ENCODE measurements at regions not wholly inside any gene's neighbourhood (a gene's known extent, or its start where the extent isn't known, plus 50 kb on each side); places are given as distances from the start of the nearest gene placed in this dataset.
A peak's percentile ranks its signal among the peaks of the same experiment; 100 is the strongest.
"Not testable (repeated sequence)": the region's sequence is repeated elsewhere in the genome, so short reads cannot be mapped to it uniquely, and the experiment has no call there.

GRCh38 chr13:54805743-54806142 is 1777.1 kb downstream of the OLFM4 start (continued):
- TF ChIP-seq RAD21 (IDR thresholded peaks at IDR 0.05 in 1 of 2, conservative IDR thresholded peaks at IDR 0.05 in 1 of 2; ENCODE audit: low read depth in 2 of 2, low read length in 2 of 2) (no peak), KDM5A (IDR thresholded peaks at IDR 0.05; ENCODE audit: low read length) (no peak)

GRCh38 chr13:54821938-54822470 is 1793.4 kb downstream of the OLFM4 start:
- H3K27ac ChIP-seq (ENCODE audit: low read depth, low read length); H4K8ac ChIP-seq (ENCODE audit: extremely low read depth, insufficient read depth, low read length); H3K9ac ChIP-seq (replicated peaks in 1 of 4; ENCODE audit: extremely low read depth in 1 of 4, low read depth in 3 of 4, low read length in 3 of 4); H3K36me3 ChIP-seq (ENCODE audit: control insufficient read depth in 2 of 4, insufficient read depth in 4 of 4, low read length in 3 of 4); H2AK5ac ChIP-seq (ENCODE audit: low read depth, low read length); H2BK5ac ChIP-seq (ENCODE audit: low read depth, low read length); H3K4me2 ChIP-seq (ENCODE audit: insufficient read depth in 1 of 2, low read depth in 2 of 2, low read length in 2 of 2); H3K18ac ChIP-seq (ENCODE audit: extremely low read depth, low read length); H3K23ac ChIP-seq (ENCODE audit: insufficient read length); H3K79me2 ChIP-seq (ENCODE audit: control insufficient read depth in 1 of 2, insufficient read depth in 2 of 2, low read length in 2 of 2); FAIRE-seq; H2BK12ac ChIP-seq (ENCODE audit: low read depth, low read length); POLR2A ChIA-PET (ENCODE audit: partially characterized antibody); H3K23me2 ChIP-seq (ENCODE audit: low read depth, low read length); H3K4me3 ChIP-seq (ENCODE audit: extremely low read depth in 1 of 4, insufficient read depth in 2 of 4, low read depth in 3 of 4, low read length in 4 of 4); H3K4me1 ChIP-seq (replicated peaks in 1 of 4; ENCODE audit: control insufficient read depth in 3 of 4, insufficient read depth in 4 of 4, low read length in 3 of 4); H3K56ac ChIP-seq (replicated peaks; ENCODE audit: insufficient read length, low read depth, low read length); H3K14ac ChIP-seq (ENCODE audit: insufficient read length); H4K20me1 ChIP-seq (replicated peaks in 1 of 2; ENCODE audit: control insufficient read depth in 1 of 2, insufficient read depth in 2 of 2, low read length in 2 of 2); H3K9me3 ChIP-seq (ENCODE audit: insufficient read depth in 2 of 2, low read depth in 1 of 2, low read length in 1 of 2); H3K4ac ChIP-seq (replicated peaks; ENCODE audit: insufficient read length, low read depth, low read length); H4K91ac ChIP-seq (replicated peaks; ENCODE audit: insufficient read length, low read length); DNase-seq (ENCODE audit: low read depth in 1 of 2, low spot score in 2 of 2); H4K5ac ChIP-seq (ENCODE audit: insufficient read length, low read depth, low read length); H3K79me1 ChIP-seq (ENCODE audit: low read depth, low read length); H2BK120ac ChIP-seq (replicated peaks; ENCODE audit: low read depth, low read length); H3K27me3 ChIP-seq (replicated peaks in 1 of 4; ENCODE audit: control insufficient read depth in 3 of 4, extremely low read depth in 1 of 4, insufficient read depth in 3 of 4, low read length in 3 of 4): not testable (repeated sequence)
- 0 out of 2 replicates have a peak overlapping the region, but pooled peaks have one; percentile 80 for H2BK20ac ChIP-seq (ENCODE audit: low read length)
- CTCF ChIA-PET (ENCODE audit: partially characterized antibody), result interaction anchor here (0.7 to 1.7 kb wide), 4 partner anchors 8 to 20 kb away, joined by 3 to 5 read pairs (median 4); no protein-coding TSS in a partner anchor
- 0 out of 2 replicates have a peak overlapping the region, but pooled peaks have one; percentile 29 for H2BK15ac ChIP-seq (ENCODE audit: low read length)
- H2AFZ ChIP-seq (ENCODE audit: low read length), result 0 out of 2 replicates have a peak overlapping the region, but pooled peaks have one; percentile 84
- 88% methylated on average over 4 of the region's 4 CpGs; no CpG with 5 or more reads in 1 of the 2 experiments for WGBS, 2 experiments (ENCODE audit: extremely low coverage in 1 of 2, insufficient coverage in 1 of 2, insufficient read length in 1 of 2, insufficient replicate concordance in 2 of 2, low coverage in 1 of 2, low lambda C conversion rate in 2 of 2, missing lambda C conversion rate in 1 of 2)

Data from H1 (cell line).